Kidney (tissue), 13 donors: ENCODE measurements at regions not wholly inside any gene's neighbourhood (a gene's known extent, or its start where the extent isn't known, plus 50 kb on each side); places are given as distances from the start of the nearest gene placed in this dataset.

Experiments used
- DNase-seq, 5 donors: peaks; one replicate each; pipeline ENCODE4 v3.0.0-alpha.2; 2013 to 2020
- FAIRE-seq: peaks from 2 replicates; lab custom pipeline; 2012; peaks lifted over from hg19 to GRCh38; lab: Jason Lieb, UNC
- H3K27ac ChIP-seq, 2 donors: one replicate each; pipeline ENCODE4 v1.7.0; 2013; ENCODE audit warnings: low read depth in 2 of 2, low read length in 2 of 2, inconsistent platforms in 1 of 2
- H3K27me3 ChIP-seq: one replicate; pipeline ENCODE4 v1.7.1; 2013; ENCODE audit warnings: low read length, inconsistent platforms; ENCODE audit not compliant: control insufficient read depth, insufficient read depth
- H3K36me3 ChIP-seq, 3 donors: one replicate each; pipeline versions ENCODE4 v1.7.0 to v1.7.1; 2013; ENCODE audit warnings: low read length in 3 of 3, control low read depth in 1 of 3, inconsistent platforms in 1 of 3; ENCODE audit not compliant: insufficient read depth in 3 of 3, control insufficient read depth in 2 of 3
- H3K4me1 ChIP-seq, 3 donors: one replicate each; pipeline versions ENCODE4 v1.7.0 to v1.7.1; 2013; ENCODE audit warnings: low read length in 3 of 3, inconsistent platforms in 1 of 3, low read depth in 1 of 3; ENCODE audit not compliant: control insufficient read depth in 2 of 3, insufficient read depth in 2 of 3
- H3K4me3 ChIP-seq, 3 donors: one replicate each; pipeline versions ENCODE4 v1.7.0 to v1.8.1; 2013; ENCODE audit warnings: low read length in 3 of 3, control low read depth in 1 of 3, inconsistent platforms in 1 of 3
- H3K9ac ChIP-seq, 3 donors: one replicate each; pipeline versions ENCODE4 v1.7.0 to v1.7.1; 2013; ENCODE audit warnings: low read length in 3 of 3, control low read depth in 1 of 3, inconsistent platforms in 1 of 3
- H3K9me3 ChIP-seq, 3 donors: one replicate each; pipeline versions ENCODE4 v1.7.0 to v1.7.1; 2013; ENCODE audit warnings: low read length in 3 of 3, control low read depth in 1 of 3, inconsistent platforms in 1 of 3; ENCODE audit not compliant: control insufficient read depth in 2 of 3, insufficient read depth in 1 of 3
- CTCF ChIP-seq: IDR thresholded peaks from 3 replicates; pipeline ENCODE4 v1.5.1; 2012; ENCODE audit warnings: mild to moderate bottlenecking, moderate library complexity, borderline replicate concordance; ENCODE audit not compliant: insufficient read depth; ENCODE audit errors: extremely low read depth
- intact Hi-C: fragments of 100-400 bp; cut with DNase I; formaldehyde crosslinking; loops from one replicate; pipeline ENCODE4 v1.11.1; 2022
- donor health status: control.
- donor health status: control.
- donor health status: control.
- donor health status: control.
- donor health status: control.
- donor health status: DM: yes; HTN: yes; CAD: no.
- donor health status: Normal renal cell carcinoma (clear cell type).

GRCh38 chr2:204124140-204124750 is 187.7 kb downstream of the ICOS start:
- Histone ChIP-seq H3K9me3 (no peaks in the 10 kb centered on the region), H3K9ac (no peak overlapping the region), H3K27ac (no peak overlapping the region), H3K36me3 (no peaks in the 10 kb centered on the region), H3K4me1 (no peaks in the 10 kb centered on the region), H3K4me3 (no peak overlapping the region), H3K27me3 (no peaks in the 10 kb centered on the region)
- DNase-seq (no peak), FAIRE-seq (no peak)
- no peak for TF ChIP-seq CTCF
- intact Hi-C loops, result no loop called here

GRCh38 chr2:204126705-204127104 is 190.1 kb downstream of the ICOS start:
- H3K9me3 ChIP-seq, result no peaks in the 10 kb centered on the region
- H3K36me3 ChIP-seq, result no peaks in the 10 kb centered on the region
- no peak for TF ChIP-seq CTCF
- H3K9ac ChIP-seq, result no peak overlapping the region
- FAIRE-seq (no peak), DNase-seq (no peak)
- H3K27ac ChIP-seq, result no peak overlapping the region
- no peaks in the 10 kb centered on the region for H3K4me1 ChIP-seq
- intact Hi-C loops, result no loop called here
- H3K27me3 ChIP-seq, result no peaks in the 10 kb centered on the region
- H3K4me3 ChIP-seq, result no peak overlapping the region

- no peak for TF ChIP-seq CTCF
- FAIRE-seq, result no peak
- Histone ChIP-seq H3K9ac (no peak overlapping the region), H3K27me3 (no peaks in the 10 kb centered on the region), H3K36me3 (no peaks in the 10 kb centered on the region), H3K4me1 (no peaks in the 10 kb centered on the region), H3K4me3 (no peak overlapping the region), H3K27ac (no peak overlapping the region), H3K9me3 (no peaks in the 10 kb centered on the region)
- intact Hi-C loops, result no loop called here
- no peak for DNase-seq
These were observed 190.7 kb downstream of the ICOS start for GRCh38 chr2:204127238-204127637.
